DMS114 treated with DMSO at 0.1 percent for 48 hours (cell line): ENCODE measurements at regions not wholly inside any gene's neighbourhood (a gene's known extent, or its start where the extent isn't known, plus 50 kb on each side); places are given as distances from the start of the nearest gene placed in this dataset.

Source experiments
- DNase-seq: peaks from one replicate; lab custom pipeline; 2025; ENCODE audit not compliant: unreplicated experiment; lab: John Stamatoyannopoulos, UW

- DNase-seq: no peak
Measured at GRCh38 chr16:73145166-73145880, 97.4 kb upstream of the ZFHX3 start.

GRCh38 chr16:73143576-73144422 lies 95.9 kb upstream of the ZFHX3 start:
- DNase-seq: no peak

- DNase-seq: no peak
Measured at GRCh38 chr16:73143002-73143401, 95.1 kb upstream of the ZFHX3 start.

- no peak for DNase-seq
Measured at GRCh38 chr16:73142053-73142854, 94.3 kb upstream of the ZFHX3 start.

- DNase-seq: no peak
Measured at GRCh38 chr16:73140929-73141328, 93.0 kb upstream of the ZFHX3 start.

GRCh38 chr16:73131156-73131862 lies 83.4 kb upstream of the ZFHX3 start:
- no peak for DNase-seq

- DNase-seq: no peak
Measured at GRCh38 chr16:73129455-73129854, 81.5 kb upstream of the ZFHX3 start.

GRCh38 chr16:73126525-73126853 lies 78.6 kb upstream of the ZFHX3 start:
- DNase-seq: no peak

GRCh38 chr16:73125850-73126524 lies 78.1 kb upstream of the ZFHX3 start:
- DNase-seq: no peak

- DNase-seq: no peak
Measured at GRCh38 chr16:73124665-73125375, 76.9 kb upstream of the ZFHX3 start.

- no peak for DNase-seq
Measured at GRCh38 chr16:73124097-73124652, 76.2 kb upstream of the ZFHX3 start.

GRCh38 chr16:73122604-73123391 lies 74.9 kb upstream of the ZFHX3 start:
- no peak for DNase-seq

GRCh38 chr16:73116576-73116975 lies 68.6 kb upstream of the ZFHX3 start:
- no peak for DNase-seq

GRCh38 chr16:73113336-73113735 lies 65.4 kb upstream of the ZFHX3 start:
- DNase-seq: no peak

GRCh38 chr16:73108195-73108963 lies 60.5 kb upstream of the ZFHX3 start:
- no peak for DNase-seq

GRCh38 chr16:73107371-73107770 lies 59.4 kb upstream of the ZFHX3 start:
- DNase-seq: no peak

GRCh38 chr16:73106329-73107034 lies 58.6 kb upstream of the ZFHX3 start:
- DNase-seq: no peak
